CD14-positive monocyte (primary cell): ENCODE measurements at regions not wholly inside any gene's neighbourhood (a gene's known extent, or its start where the extent isn't known, plus 50 kb on each side); places are given as distances from the start of the nearest gene placed in this dataset.

Experiments used
- DNase-seq, 3 donors: peaks; one replicate each; pipeline ENCODE4 v3.0.0-alpha.2; 2011 to 2022
- H2AFZ ChIP-seq: 2 replicates; pipeline ENCODE4 v1.6.0; 2012; ENCODE audit warnings: mild to moderate bottlenecking, low read depth, low read length, inconsistent platforms; ENCODE audit not compliant: insufficient read depth, poor library complexity, severe bottlenecking
- H3K27ac ChIP-seq, 2 donors: 1 replicate in 1 of 2; 2 replicates in 1 of 2; pipeline ENCODE4 v1.5.1; 2012 to 2013; ENCODE audit warnings: low read length in 2 of 2, control low read depth in 1 of 2, inconsistent platforms in 1 of 2, low read depth in 1 of 2, mild to moderate bottlenecking in 1 of 2
- H3K27me3 ChIP-seq, 2 donors: one replicate each; pipeline versions ENCODE4 v1.6.0 to v1.6.1; 2011 to 2013; ENCODE audit warnings: low read length in 2 of 2; ENCODE audit not compliant: control insufficient read depth in 2 of 2, insufficient read depth in 2 of 2
- H3K36me3 ChIP-seq, 2 donors: replicated peaks in 1 of 2; 1 replicate in 1 of 2; 2 replicates in 1 of 2; pipeline versions ENCODE4 v1.5.1 to v1.6.1; 2012 to 2013; ENCODE audit warnings: low read length in 2 of 2, control low read depth in 1 of 2, inconsistent platforms in 1 of 2, mild to moderate bottlenecking in 1 of 2; ENCODE audit not compliant: insufficient read depth in 2 of 2, control insufficient read depth in 1 of 2
- H3K4me1 ChIP-seq, 2 donors: 1 replicate in 1 of 2; 2 replicates in 1 of 2; pipeline versions ENCODE4 v1.5.1 to v1.6.1; 2012 to 2013; ENCODE audit warnings: low read length in 2 of 2, control low read depth in 1 of 2, inconsistent platforms in 1 of 2, mild to moderate bottlenecking in 1 of 2, moderate library complexity in 1 of 2; ENCODE audit not compliant: insufficient read depth in 2 of 2, control insufficient read depth in 1 of 2
- H3K4me2 ChIP-seq: replicated peaks from 2 replicates; pipeline ENCODE3; 2012; ENCODE audit warnings: low read length, moderate library complexity, mild to moderate bottlenecking; ENCODE audit not compliant: poor library complexity, severe bottlenecking; ENCODE audit errors: extremely low read depth
- H3K4me3 ChIP-seq, 3 experiments: fragments of 200-600 bp in 1 of 3; sonication (generic) in 1 of 3; replicated peaks in 1 of 3; 1 replicate in 2 of 3; 2 replicates in 1 of 3; pipeline ENCODE4 v1.5.1; 2011 to 2013; ENCODE audit warnings: low read length in 3 of 3, mild to moderate bottlenecking in 3 of 3, control low read depth in 2 of 3, low read depth in 2 of 3, inconsistent platforms in 1 of 3, moderate library complexity in 1 of 3
- H3K79me2 ChIP-seq: 2 replicates; pipeline ENCODE4 v1.6.0; 2012; ENCODE audit warnings: mild to moderate bottlenecking, control low read depth, inconsistent platforms, low read length, moderate library complexity; ENCODE audit not compliant: insufficient read depth
- H3K9ac ChIP-seq: 2 replicates; pipeline ENCODE4 v1.6.0; 2017; ENCODE audit warnings: low read length, mild to moderate bottlenecking; ENCODE audit not compliant: insufficient read depth, poor library complexity, severe bottlenecking
- H3K9me3 ChIP-seq, 2 donors: replicated peaks in 1 of 2; 1 replicate in 1 of 2; 2 replicates in 1 of 2; pipeline versions ENCODE4 v1.5.1 to v1.6.1; 2012 to 2013; ENCODE audit warnings: low read length in 2 of 2, control low read depth in 1 of 2; ENCODE audit not compliant: control insufficient read depth in 1 of 2, insufficient read depth in 1 of 2
- H4K20me1 ChIP-seq: 2 replicates; pipeline ENCODE4 v1.6.0; 2012; ENCODE audit warnings: mild to moderate bottlenecking, low read length, control low read depth, moderate library complexity; ENCODE audit not compliant: insufficient read depth
- H3K27ac Mint-ChIP-seq, 7 donors: one replicate each; pipeline ENCODE4 v1.8.0; 2020; ENCODE audit warnings: mild to moderate bottlenecking in 7 of 7, mixed read lengths in 7 of 7, moderate library complexity in 6 of 7, inconsistent platforms in 2 of 7
- H3K27me3 Mint-ChIP-seq, 3 donors: one replicate each; pipeline ENCODE4 v1.8.0; 2021 to 2022; ENCODE audit warnings: low read depth in 3 of 3, mild to moderate bottlenecking in 3 of 3, mixed read lengths in 3 of 3, moderate library complexity in 3 of 3, inconsistent platforms in 1 of 3
- H3K36me3 Mint-ChIP-seq, 2 donors: one replicate each; pipeline ENCODE4 v1.8.0; 2020; ENCODE audit warnings: mixed read lengths in 2 of 2, inconsistent platforms in 1 of 2, mild to moderate bottlenecking in 1 of 2
- H3K4me1 Mint-ChIP-seq: one replicate; pipeline ENCODE4 v1.8.0; 2020; ENCODE audit warnings: mild to moderate bottlenecking, mixed read lengths
- H3K4me3 Mint-ChIP-seq, 2 donors: one replicate each; pipeline ENCODE4 v1.8.0; 2020; ENCODE audit warnings: mild to moderate bottlenecking in 2 of 2, mixed read lengths in 2 of 2, moderate library complexity in 1 of 2
- H3K9me3 Mint-ChIP-seq, 7 donors: one replicate each; pipeline ENCODE4 v1.8.0; 2020 to 2022; ENCODE audit warnings: mixed read lengths in 7 of 7, mild to moderate bottlenecking in 6 of 7, moderate library complexity in 6 of 7, inconsistent platforms in 2 of 7
- CTCF ChIP-seq: fragments of 200-600 bp; IDR thresholded peaks from one replicate; pipeline ENCODE4 v1.8.0; 2022; ENCODE audit warnings: antibody characterized with exemption, mild to moderate bottlenecking
- WGBS: methylation state at CpG from one replicate; pipeline ENCODE4 v1.1.5; 2013; ENCODE audit warnings: missing lambda C conversion rate; ENCODE audit not compliant: insufficient coverage; 5-methylcytosine and 5-hydroxymethylcytosine counted together
- intact Hi-C, 2 donors: fragments of 100-400 bp; cut with micrococcal nuclease; formaldehyde crosslinking; loops; one replicate each; pipeline versions ENCODE4 v1.15.0 to v1.15.1; 2023

- no peaks in the 10 kb centered on the region for H3K36me3 Mint-ChIP-seq
- Histone ChIP-seq H3K9ac (no peak overlapping the region), H3K4me2 (no peak overlapping the region), H3K27ac (no peak overlapping the region), H3K9me3 (no peaks in the 10 kb centered on the region), H4K20me1 (no peaks in the 10 kb centered on the region), H3K36me3 (no peaks in the 10 kb centered on the region), H3K27me3 (no peaks in the 10 kb centered on the region), H3K79me2 (no peaks in the 10 kb centered on the region), H3K4me1 (no peaks in the 10 kb centered on the region), H3K4me3 (no peak overlapping the region), H2AFZ (no peak overlapping the region)
- no peak for DNase-seq
- intact Hi-C loops, result no loop called here
- H3K4me1 Mint-ChIP-seq, result peaks cover 2% of the 10 kb centered on the region
- H3K27ac Mint-ChIP-seq, result peak overlapping the region in 1 of 7 donors; percentile 43
- no peak for TF ChIP-seq CTCF
- no peaks in the 10 kb centered on the region for H3K9me3 Mint-ChIP-seq
- H3K4me3 Mint-ChIP-seq, result no peak overlapping the region
- 98% methylated on average over 10 of the region's 13 CpGs for WGBS
- H3K27me3 Mint-ChIP-seq, result peaks cover 3 to 6% (median 5%) of the 10 kb centered on the region in 3 donors
These were observed 63.0 kb upstream of the NXT1 start for GRCh38 chr20:23287354-23288190.

- peaks cover 3 to 9% (median 3%) of the 10 kb centered on the region in 3 donors for H3K27me3 Mint-ChIP-seq
- Histone ChIP-seq H3K4me1 (no peaks in the 10 kb centered on the region), H3K27me3 (no peaks in the 10 kb centered on the region), H3K4me3 (no peak overlapping the region), H3K79me2 (no peaks in the 10 kb centered on the region), H4K20me1 (no peaks in the 10 kb centered on the region), H3K9me3 (no peaks in the 10 kb centered on the region), H3K9ac (no peak overlapping the region), H3K27ac (no peak overlapping the region), H3K36me3 (no peaks in the 10 kb centered on the region), H2AFZ (no peak overlapping the region), H3K4me2 (no peak overlapping the region)
- intact Hi-C loops, result no loop called here
- WGBS, result 94% methylated on average over 8 of the region's 8 CpGs
- DNase-seq, result no peak
- no peak overlapping the region for H3K4me3 Mint-ChIP-seq
- no peaks in the 10 kb centered on the region for H3K36me3 Mint-ChIP-seq
- no peak for TF ChIP-seq CTCF
- peaks cover 2% of the 10 kb centered on the region for H3K4me1 Mint-ChIP-seq
- H3K27ac Mint-ChIP-seq, result peak overlapping the region in 1 of 7 donors; percentile 59
- H3K9me3 Mint-ChIP-seq, result no peaks in the 10 kb centered on the region
These were observed 64.2 kb upstream of the NXT1 start for GRCh38 chr20:23286346-23286745.
